Esophagus squamous epithelium (tissue), 5 donors: ENCODE measurements at regions not wholly inside any gene's neighbourhood (a gene's known extent, or its start where the extent isn't known, plus 50 kb on each side); places are given as distances from the start of the nearest gene placed in this dataset.

Experiments used
- DNase-seq: peaks from one replicate; lab custom pipeline; 2025; lab: John Stamatoyannopoulos, UW
- H3K27ac ChIP-seq, 4 donors: fragments of 200-600 bp; sonication (generic); one replicate each; pipeline ENCODE4 v1.5.1; 2016 to 2019; ENCODE audit warnings: mild to moderate bottlenecking in 1 of 4
- H3K27me3 ChIP-seq, 4 donors: fragments of 200-600 bp; sonication (generic); 1 replicate in 3 of 4; 2 replicates in 1 of 4; pipeline versions ENCODE4 v1.5.1 to v1.6.0; 2017 to 2021; ENCODE audit warnings: antibody characterized with exemption in 1 of 4
- H3K36me3 ChIP-seq, 3 donors: fragments of 200-600 bp; sonication (generic); one replicate each; pipeline ENCODE4 v1.5.1; 2016 to 2019
- H3K4me1 ChIP-seq, 3 donors: fragments of 200-600 bp; sonication (generic); one replicate each; pipeline ENCODE4 v1.5.1; 2017 to 2019
- H3K4me3 ChIP-seq, 4 donors: fragments of 200-600 bp; sonication (generic); 1 replicate in 3 of 4; 2 replicates in 1 of 4; pipeline ENCODE4 v1.5.1; 2016 to 2019; ENCODE audit warnings: mild to moderate bottlenecking in 2 of 4, moderate library complexity in 1 of 4
- H3K9me3 ChIP-seq, 3 donors: fragments of 200-600 bp; sonication (generic); one replicate each; pipeline ENCODE4 v1.5.1; 2016 to 2019
- CTCF ChIP-seq, 6 experiments: fragments of 450-650 bp in 4 of 6; fragments of 200-600 bp in 2 of 6; sonication (generic) in 2 of 6; IDR thresholded peaks; one replicate each; pipeline ENCODE4 v1.5.1; 2016 to 2019; ENCODE audit warnings: antibody characterized with exemption in 6 of 6, mild to moderate bottlenecking in 4 of 6, moderate library complexity in 4 of 6
- POLR2A ChIP-seq, 4 donors: fragments of 450-650 bp; IDR thresholded peaks; one replicate each; pipeline ENCODE4 v1.6.1; 2017; ENCODE audit warnings: antibody characterized with exemption in 4 of 4, mild to moderate bottlenecking in 4 of 4, moderate library complexity in 3 of 4
- WGBS, 2 donors: methylation state at CpG; one replicate each; pipeline ENCODE4 v1.1.5; 2018; 5-methylcytosine and 5-hydroxymethylcytosine counted together
- intact Hi-C: fragments of 100-400 bp; cut with DNase I; formaldehyde crosslinking; loops from one replicate; pipeline ENCODE4 v1.15.0; 2022
- donor health status: DM: yes; HTN: yes; CAD: no.

DNA sequence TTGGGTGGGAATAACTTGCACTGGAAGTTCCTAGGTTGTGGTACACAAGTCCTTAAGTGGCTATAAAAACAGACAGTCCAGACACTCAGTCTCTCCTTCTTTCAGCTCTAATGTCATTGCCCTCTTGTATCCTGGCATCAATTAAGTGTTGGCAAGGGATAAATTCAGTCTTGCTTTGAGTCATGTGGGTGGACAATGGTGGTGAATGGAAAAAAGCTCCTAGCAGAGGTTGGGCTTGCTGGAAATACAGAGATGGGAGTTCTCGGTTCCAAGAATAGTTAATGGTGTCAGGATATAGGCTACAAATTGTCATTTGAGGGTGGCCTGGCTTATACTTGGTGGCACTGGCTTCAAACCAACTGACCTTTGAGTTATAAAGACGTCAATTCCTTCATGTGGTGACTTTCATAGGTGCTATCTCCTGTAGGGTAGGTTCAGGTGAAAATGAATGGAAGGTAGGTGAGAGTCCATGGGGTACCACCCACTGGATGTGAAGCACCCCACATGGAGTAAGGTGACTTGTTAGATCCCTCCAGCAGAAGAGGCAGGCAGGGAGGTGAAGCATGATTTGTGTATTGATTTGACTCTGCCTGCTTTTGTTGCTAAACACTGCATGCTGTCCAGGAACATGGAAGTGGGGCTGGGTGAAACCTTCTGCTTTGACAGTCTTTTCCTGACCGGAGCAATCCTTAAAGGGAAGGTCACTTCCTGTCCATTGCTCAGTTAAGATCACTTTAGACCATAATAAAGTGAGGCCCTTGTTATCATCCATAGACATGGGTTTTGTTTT, 102.0 kb downstream of the LACC1 start:
- H3K27me3 ChIP-seq: no peaks in the 10 kb centered on the region
- no peak overlapping the region for H3K27ac ChIP-seq
- H3K9me3 ChIP-seq: no peaks in the 10 kb centered on the region
- intact Hi-C loops: no loop called here
- 86 to 90% methylated on average over 3 of the region's 3 CpGs for WGBS, 2 donors
- H3K4me3 ChIP-seq: no peak overlapping the region
- no peaks in the 10 kb centered on the region for H3K36me3 ChIP-seq
- TF ChIP-seq CTCF (IDR thresholded peaks at IDR 0.05): no peak
- TF ChIP-seq POLR2A (IDR thresholded peaks at IDR 0.05): no peak
- H3K4me1 ChIP-seq: no peaks in the 10 kb centered on the region
- DNase-seq: no peak

GRCh38 chr13:43983373-43983772, 103.7 kb downstream of the LACC1 start:
- DNase-seq: no peak
- Histone ChIP-seq H3K4me1 (peaks cover 0 to 4% (median 0%) of the 10 kb centered on the region in 3 donors), H3K9me3 (no peaks in the 10 kb centered on the region), H3K27me3 (no peaks in the 10 kb centered on the region), H3K36me3 (no peaks in the 10 kb centered on the region), H3K4me3 (no peak overlapping the region), H3K27ac (no peak overlapping the region)
- 36 to 40% methylated on average over 7 of the region's 7 CpGs for WGBS, 2 donors
- intact Hi-C loops: no loop called here
- no peak for TF ChIP-seq CTCF (IDR thresholded peaks at IDR 0.05)

DNA sequence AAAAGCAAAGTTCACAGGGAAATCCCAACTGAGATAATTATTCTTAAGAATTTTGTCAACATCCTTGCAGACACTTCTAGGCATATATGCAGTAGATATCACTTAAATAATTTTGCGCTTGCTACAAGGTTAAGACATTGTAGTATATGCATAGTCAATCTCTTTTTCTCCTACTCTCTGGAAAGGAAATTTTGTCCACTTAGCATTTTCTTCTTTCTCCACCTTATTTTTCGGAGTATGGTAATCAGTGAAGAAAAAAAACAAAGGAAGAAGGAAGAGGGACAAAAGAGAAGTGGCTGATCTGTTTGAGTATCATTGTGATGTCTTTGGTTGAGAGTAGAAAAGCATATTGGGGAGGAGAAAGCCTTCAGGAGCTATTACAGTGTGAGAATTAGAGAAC, 104.6 kb downstream of the LACC1 start:
- DNase-seq: no peak
- 83 to 96% methylated on average over 2 of the region's 2 CpGs for WGBS, 2 donors
- H3K36me3 ChIP-seq: no peaks in the 10 kb centered on the region
- H3K9me3 ChIP-seq: no peaks in the 10 kb centered on the region
- no peaks in the 10 kb centered on the region for H3K27me3 ChIP-seq
- intact Hi-C loops: no loop called here
- no peak overlapping the region for H3K27ac ChIP-seq
- no peak for TF ChIP-seq POLR2A (IDR thresholded peaks at IDR 0.05)
- no peak for TF ChIP-seq CTCF (IDR thresholded peaks at IDR 0.05)
- H3K4me1 ChIP-seq: peaks cover 0 to 6% (median 0%) of the 10 kb centered on the region in 3 donors
- no peak overlapping the region for H3K4me3 ChIP-seq

GRCh38 chr13:43985422-43986072, 105.8 kb downstream of the LACC1 start:
- no peak overlapping the region for H3K27ac ChIP-seq
- peaks cover 0 to 6% (median 0%) of the 10 kb centered on the region in 3 donors for H3K4me1 ChIP-seq
- H3K27me3 ChIP-seq: no peaks in the 10 kb centered on the region
- H3K9me3 ChIP-seq: no peaks in the 10 kb centered on the region
- no peak for DNase-seq
- no peaks in the 10 kb centered on the region for H3K36me3 ChIP-seq
- H3K4me3 ChIP-seq: no peak overlapping the region
- TF ChIP-seq CTCF (IDR thresholded peaks at IDR 0.05) (no peak), POLR2A (IDR thresholded peaks at IDR 0.05) (no peak)
- 74 to 79% methylated on average over 5 of the region's 5 CpGs for WGBS, 2 donors
- intact Hi-C loops: no loop called here

GRCh38 chr13:43986421-43986981, 106.8 kb downstream of the LACC1 start:
- WGBS, 2 donors: 65 to 75% methylated on average over 3 of the region's 3 CpGs
- Histone ChIP-seq H3K4me3 (no peak overlapping the region), H3K9me3 (no peaks in the 10 kb centered on the region), H3K36me3 (no peaks in the 10 kb centered on the region), H3K27me3 (no peaks in the 10 kb centered on the region), H3K4me1 (peaks cover 0 to 6% (median 0%) of the 10 kb centered on the region in 3 donors), H3K27ac (no peak overlapping the region)
- no peak for DNase-seq
- no peak for TF ChIP-seq POLR2A (IDR thresholded peaks at IDR 0.05)
- TF ChIP-seq CTCF (IDR thresholded peaks at IDR 0.05): no peak
- intact Hi-C loops: no loop called here
